ENCODE measurements at regions not wholly inside any gene's neighbourhood (a gene's known extent, or its start where the extent isn't known, plus 50 kb on each side); places are given as distances from the start of the nearest gene placed in this dataset.
A peak's percentile ranks its signal among the peaks of the same experiment; 100 is the strongest.

DNA sequence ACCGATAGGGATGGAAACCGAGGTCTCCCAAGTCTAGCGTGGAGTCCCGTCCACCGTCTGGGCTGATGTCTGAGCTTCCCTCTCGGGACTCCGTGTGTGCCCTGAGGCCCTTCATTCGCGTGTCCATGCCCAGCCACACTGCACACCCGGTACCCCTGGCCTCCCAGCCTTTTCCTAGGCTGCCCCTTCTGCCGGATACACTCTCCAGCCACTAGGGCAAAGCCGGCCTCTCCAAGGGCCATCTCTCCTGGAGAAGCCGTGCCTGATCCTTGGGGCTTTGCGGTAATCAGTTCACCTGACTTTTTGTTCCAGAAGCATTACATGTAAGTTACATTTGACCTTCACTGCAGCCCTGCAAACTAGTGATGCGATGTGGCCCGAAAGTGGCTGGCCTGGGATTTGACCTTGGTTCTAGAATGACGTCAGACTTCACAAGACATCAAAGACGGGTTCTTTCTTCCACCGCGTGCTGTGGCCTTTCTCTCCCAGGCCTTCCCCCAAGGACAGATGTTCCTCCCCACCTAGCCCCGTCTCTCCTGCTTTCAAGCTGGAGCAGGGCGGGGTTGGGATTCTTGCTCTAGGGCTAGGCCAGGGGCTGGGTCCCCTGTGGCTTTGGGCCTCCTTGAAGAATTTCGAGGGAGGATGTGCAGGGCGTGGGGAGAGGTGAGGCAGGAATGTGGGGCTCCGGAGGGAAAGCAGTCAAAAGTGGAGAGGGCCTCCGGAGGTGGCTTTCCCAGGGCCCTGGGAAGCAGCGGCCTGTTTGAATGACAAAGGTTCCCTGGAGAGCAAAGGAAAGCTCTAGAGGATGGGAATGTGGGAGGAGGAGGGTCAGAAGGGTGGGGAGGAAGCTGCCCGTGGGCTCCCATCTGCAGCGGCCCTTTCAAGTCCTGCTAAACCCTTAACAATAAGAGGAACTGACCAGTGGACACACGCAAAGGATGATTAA is 49.7 kb upstream of the SLC2A1 start (continued):
- TF ChIP-seq, protein P1, sequence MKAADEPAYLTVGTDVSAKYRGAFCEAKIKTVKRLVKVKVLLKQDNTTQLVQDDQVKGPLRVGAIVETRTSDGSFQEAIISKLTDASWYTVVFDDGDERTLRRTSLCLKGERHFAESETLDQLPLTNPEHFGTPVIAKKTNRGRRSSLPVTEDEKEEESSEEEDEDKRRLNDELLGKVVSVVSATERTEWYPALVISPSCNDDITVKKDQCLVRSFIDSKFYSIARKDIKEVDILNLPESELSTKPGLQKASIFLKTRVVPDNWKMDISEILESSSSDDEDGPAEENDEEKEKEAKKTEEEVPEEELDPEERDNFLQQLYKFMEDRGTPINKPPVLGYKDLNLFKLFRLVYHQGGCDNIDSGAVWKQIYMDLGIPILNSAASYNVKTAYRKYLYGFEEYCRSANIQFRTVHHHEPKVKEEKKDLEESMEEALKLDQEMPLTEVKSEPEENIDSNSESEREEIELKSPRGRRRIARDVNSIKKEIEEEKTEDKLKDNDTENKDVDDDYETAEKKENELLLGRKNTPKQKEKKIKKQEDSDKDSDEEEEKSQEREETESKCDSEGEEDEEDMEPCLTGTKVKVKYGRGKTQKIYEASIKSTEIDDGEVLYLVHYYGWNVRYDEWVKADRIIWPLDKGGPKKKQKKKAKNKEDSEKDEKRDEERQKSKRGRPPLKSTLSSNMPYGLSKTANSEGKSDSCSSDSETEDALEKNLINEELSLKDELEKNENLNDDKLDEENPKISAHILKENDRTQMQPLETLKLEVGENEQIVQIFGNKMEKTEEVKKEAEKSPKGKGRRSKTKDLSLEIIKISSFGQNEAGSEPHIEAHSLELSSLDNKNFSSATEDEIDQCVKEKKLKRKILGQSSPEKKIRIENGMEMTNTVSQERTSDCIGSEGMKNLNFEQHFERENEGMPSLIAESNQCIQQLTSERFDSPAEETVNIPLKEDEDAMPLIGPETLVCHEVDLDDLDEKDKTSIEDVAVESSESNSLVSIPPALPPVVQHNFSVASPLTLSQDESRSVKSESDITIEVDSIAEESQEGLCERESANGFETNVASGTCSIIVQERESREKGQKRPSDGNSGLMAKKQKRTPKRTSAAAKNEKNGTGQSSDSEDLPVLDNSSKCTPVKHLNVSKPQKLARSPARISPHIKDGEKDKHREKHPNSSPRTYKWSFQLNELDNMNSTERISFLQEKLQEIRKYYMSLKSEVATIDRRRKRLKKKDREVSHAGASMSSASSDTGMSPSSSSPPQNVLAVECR (CRISPR knock-in tag; IDR thresholded peaks at IDR 0.05; ENCODE audit: borderline replicate concordance): no peak
- no peak for TF ChIP-seq NCOA5 (CRISPR knock-in tag; IDR thresholded peaks at IDR 0.05)
- TF ChIP-seq, protein P2, sequence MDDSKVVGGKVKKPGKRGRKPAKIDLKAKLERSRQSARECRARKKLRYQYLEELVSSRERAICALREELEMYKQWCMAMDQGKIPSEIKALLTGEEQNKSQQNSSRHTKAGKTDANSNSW (CRISPR knock-in tag; IDR thresholded peaks at IDR 0.05; ENCODE audit: borderline replicate concordance): no peak
- peak; percentile 57; the same call in 1 of the 2 replicates for TF ChIP-seq ZFX (CRISPR knock-in tag; IDR thresholded peaks at IDR 0.05; ENCODE audit: low read depth)
- peak; percentile 46; the same call in 1 of the 2 replicates for TF ChIP-seq GATAD1 (CRISPR knock-in tag; IDR thresholded peaks at IDR 0.05)
- no peak for TF ChIP-seq ADNP (CRISPR knock-in tag; IDR thresholded peaks at IDR 0.05)
- peak; percentile 36; the same call in 1 of the 2 replicates for TF ChIP-seq MYC (CRISPR knock-in tag; IDR thresholded peaks at IDR 0.05; ENCODE audit: borderline replicate concordance)
- TF ChIP-seq GFI1 (CRISPR knock-in tag; IDR thresholded peaks at IDR 0.05; ENCODE audit: borderline replicate concordance): peak; percentile 56
- TF ChIP-seq, protein P3, sequence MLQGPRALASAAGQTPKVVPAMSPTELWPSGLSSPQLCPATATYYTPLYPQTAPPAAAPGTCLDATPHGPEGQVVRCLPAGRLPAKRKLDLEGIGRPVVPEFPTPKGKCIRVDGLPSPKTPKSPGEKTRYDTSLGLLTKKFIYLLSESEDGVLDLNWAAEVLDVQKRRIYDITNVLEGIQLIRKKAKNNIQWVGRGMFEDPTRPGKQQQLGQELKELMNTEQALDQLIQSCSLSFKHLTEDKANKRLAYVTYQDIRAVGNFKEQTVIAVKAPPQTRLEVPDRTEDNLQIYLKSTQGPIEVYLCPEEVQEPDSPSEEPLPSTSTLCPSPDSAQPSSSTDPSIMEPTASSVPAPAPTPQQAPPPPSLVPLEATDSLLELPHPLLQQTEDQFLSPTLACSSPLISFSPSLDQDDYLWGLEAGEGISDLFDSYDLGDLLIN (CRISPR knock-in tag; IDR thresholded peaks at IDR 0.05; ENCODE audit: borderline replicate concordance): no peak
- no peak for TF ChIP-seq ZMYM3 (CRISPR knock-in tag; IDR thresholded peaks at IDR 0.05)
- TF ChIP-seq ZNF530 (CRISPR knock-in tag; IDR thresholded peaks at IDR 0.05; ENCODE audit: low read depth): no peak
- no peak for TF ChIP-seq ZNF496 (CRISPR knock-in tag; IDR thresholded peaks at IDR 0.05; ENCODE audit: insufficient replicate concordance)
- no peak for TF ChIP-seq XBP1 (CRISPR knock-in tag; IDR thresholded peaks at IDR 0.05)
- no peak for TF ChIP-seq ZFP36 (IDR thresholded peaks at IDR 0.05; ENCODE audit: borderline replicate concordance, low read depth, low read length, partially characterized antibody)
- no peak for TF ChIP-seq SUZ12 (IDR thresholded peaks at IDR 0.05; ENCODE audit: low read depth, low read length)
- no peak for TF ChIP-seq HNRNPUL1 (IDR thresholded peaks at IDR 0.05; ENCODE audit: low read depth, low read length)
- TF ChIP-seq, protein P4, sequence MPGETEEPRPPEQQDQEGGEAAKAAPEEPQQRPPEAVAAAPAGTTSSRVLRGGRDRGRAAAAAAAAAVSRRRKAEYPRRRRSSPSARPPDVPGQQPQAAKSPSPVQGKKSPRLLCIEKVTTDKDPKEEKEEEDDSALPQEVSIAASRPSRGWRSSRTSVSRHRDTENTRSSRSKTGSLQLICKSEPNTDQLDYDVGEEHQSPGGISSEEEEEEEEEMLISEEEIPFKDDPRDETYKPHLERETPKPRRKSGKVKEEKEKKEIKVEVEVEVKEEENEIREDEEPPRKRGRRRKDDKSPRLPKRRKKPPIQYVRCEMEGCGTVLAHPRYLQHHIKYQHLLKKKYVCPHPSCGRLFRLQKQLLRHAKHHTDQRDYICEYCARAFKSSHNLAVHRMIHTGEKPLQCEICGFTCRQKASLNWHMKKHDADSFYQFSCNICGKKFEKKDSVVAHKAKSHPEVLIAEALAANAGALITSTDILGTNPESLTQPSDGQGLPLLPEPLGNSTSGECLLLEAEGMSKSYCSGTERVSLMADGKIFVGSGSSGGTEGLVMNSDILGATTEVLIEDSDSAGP (CRISPR knock-in tag; IDR thresholded peaks at IDR 0.05; ENCODE audit: borderline replicate concordance): peak; percentile 53; the same call in 1 of the 2 replicates
- TF ChIP-seq ATRX (CRISPR knock-in tag; IDR thresholded peaks at IDR 0.05; ENCODE audit: borderline replicate concordance): no peak
- peak; percentile 71; the same call in 1 of the 2 replicates for TF ChIP-seq NCOR1 (IDR thresholded peaks at IDR 0.05; ENCODE audit: borderline replicate concordance, low read length)
- TF ChIP-seq JUND (CRISPR knock-in tag; IDR thresholded peaks at IDR 0.05): no peak
- TF ChIP-seq, protein P5, sequence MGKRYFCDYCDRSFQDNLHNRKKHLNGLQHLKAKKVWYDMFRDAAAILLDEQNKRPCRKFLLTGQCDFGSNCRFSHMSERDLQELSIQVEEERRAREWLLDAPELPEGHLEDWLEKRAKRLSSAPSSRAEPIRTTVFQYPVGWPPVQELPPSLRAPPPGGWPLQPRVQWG (CRISPR knock-in tag; IDR thresholded peaks at IDR 0.05; ENCODE audit: borderline replicate concordance, low read depth): no peak
- TF ChIP-seq RXRA (CRISPR knock-in tag; IDR thresholded peaks at IDR 0.05): peak; percentile 84

Measured in HepG2 (cell line).